HEK293 (cell line): ENCODE measurements at regions not wholly inside any gene's neighbourhood (a gene's known extent, or its start where the extent isn't known, plus 50 kb on each side); places are given as distances from the start of the nearest gene placed in this dataset.

Experiments
- CTCF ChIA-PET: fragments of 350-600 bp; formaldehyde crosslinking; extraction: SDS; loops from one replicate; lab custom pipeline; 2021; ENCODE audit warnings: antibody characterized with exemption; lab: Yijun Ruan, JAX
- POLR2A ChIA-PET: fragments of 300-600 bp; formaldehyde crosslinking; extraction: SDS; loops from one replicate; lab custom pipeline; 2020; ENCODE audit warnings: antibody characterized with exemption, inconsistent platforms; lab: Yijun Ruan, JAX
- H3K27ac ChIP-seq: fragments of 200-500 bp; sonication (Bioruptor generic); 2 replicates; pipeline ENCODE4 v1.5.1; 2014; ENCODE audit warnings: low read depth, low read length, control low read depth, inconsistent platforms; ENCODE audit errors: extremely low read depth
- H3K36me3 ChIP-seq, 2 experiments: fragments of 200-500 bp in 1 of 2; sonication (Bioruptor generic) in 1 of 2; 1 replicate in 1 of 2; 2 replicates in 1 of 2; pipeline ENCODE4 v1.5.1; 2014 to 2017; ENCODE audit warnings: inconsistent platforms in 2 of 2, low read length in 2 of 2; ENCODE audit not compliant: control insufficient read depth in 2 of 2, insufficient read depth in 1 of 2
- H3K4me1 ChIP-seq: fragments of 200-500 bp; sonication (Bioruptor generic); 2 replicates; pipeline ENCODE4 v1.5.1; 2014; ENCODE audit warnings: mild to moderate bottlenecking, low read length, inconsistent platforms; ENCODE audit not compliant: control insufficient read depth, insufficient read depth
- H3K4me3 ChIP-seq: 2 replicates; pipeline ENCODE4 v1.5.1; 2011; ENCODE audit warnings: low read depth, mild to moderate bottlenecking, control low read depth, low read length, moderate library complexity
- H3K9me3 ChIP-seq: fragments of 200-500 bp; sonication (Bioruptor generic); 2 replicates; pipeline ENCODE4 v1.5.1; 2014; ENCODE audit warnings: low read depth, low read length, inconsistent platforms; ENCODE audit not compliant: control insufficient read depth, insufficient read depth
- BCL11A ChIP-seq: fragments of 450-650 bp; formaldehyde crosslinking; IDR thresholded peaks from 2 replicates; pipeline ENCODE4 v1.5.1; 2016; ENCODE audit warnings: low read depth, missing biosample characterization, missing genetic modification characterization
- CTCF ChIP-seq: fragments of 450-650 bp; formaldehyde crosslinking; IDR thresholded peaks from 2 replicates; pipeline ENCODE4 v1.5.1; 2016; ENCODE audit warnings: missing biosample characterization, missing genetic modification characterization
- FEZF1 ChIP-seq: fragments of 450-650 bp; formaldehyde crosslinking; IDR thresholded peaks from 2 replicates; pipeline ENCODE4 v1.5.1; 2016; ENCODE audit warnings: missing biosample characterization, missing genetic modification characterization
- GLI4 ChIP-seq: fragments of 450-650 bp; formaldehyde crosslinking; IDR thresholded peaks from 2 replicates; pipeline ENCODE4 v1.5.1; 2016; ENCODE audit warnings: missing biosample characterization, missing genetic modification characterization
- HOXD13 ChIP-seq: sonication (generic); formaldehyde crosslinking; IDR thresholded peaks from 2 replicates; pipeline ENCODE4 v1.8.0; 2022; ENCODE audit warnings: missing genetic modification reagents, borderline replicate concordance
- KLF10 ChIP-seq: fragments of 450-650 bp; IDR thresholded peaks from 2 replicates; pipeline ENCODE4 v1.5.1; 2018; ENCODE audit warnings: missing biosample characterization, mild to moderate bottlenecking, missing genetic modification characterization
- KLF16 ChIP-seq: fragments of 450-650 bp; formaldehyde crosslinking; IDR thresholded peaks from 2 replicates; pipeline ENCODE4 v1.5.1; 2017; ENCODE audit warnings: missing biosample characterization, missing genetic modification characterization
- PATZ1 ChIP-seq: fragments of 450-650 bp; formaldehyde crosslinking; IDR thresholded peaks from 2 replicates; pipeline ENCODE4 v1.5.1; 2016; ENCODE audit warnings: missing biosample characterization, missing genetic modification characterization
- SP7 ChIP-seq: fragments of 450-650 bp; formaldehyde crosslinking; IDR thresholded peaks from 2 replicates; pipeline ENCODE4 v1.5.1; 2016; ENCODE audit warnings: missing biosample characterization, missing genetic modification characterization
- ZBTB1 ChIP-seq: fragments of 450-650 bp; formaldehyde crosslinking; IDR thresholded peaks from 2 replicates; pipeline ENCODE4 v1.5.1; 2016; ENCODE audit warnings: missing biosample characterization, missing genetic modification characterization
- ZBTB10 ChIP-seq: fragments of 450-650 bp; formaldehyde crosslinking; IDR thresholded peaks from 2 replicates; pipeline ENCODE4 v1.5.1; 2016; ENCODE audit warnings: missing biosample characterization, missing genetic modification characterization
- ZBTB17 ChIP-seq: fragments of 450-650 bp; formaldehyde crosslinking; IDR thresholded peaks from 2 replicates; pipeline ENCODE4 v1.5.1; 2016; ENCODE audit warnings: missing biosample characterization, missing genetic modification characterization
- ZNF114 ChIP-seq: fragments of 450-650 bp; formaldehyde crosslinking; IDR thresholded peaks from 2 replicates; pipeline ENCODE4 v1.5.0; 2017; ENCODE audit warnings: missing biosample characterization, missing genetic modification characterization
- ZNF138 ChIP-seq: fragments of 450-650 bp; formaldehyde crosslinking; IDR thresholded peaks from 2 replicates; pipeline ENCODE4 v1.5.1; 2016; ENCODE audit warnings: missing biosample characterization, missing genetic modification characterization, borderline replicate concordance
- ZNF174 ChIP-seq: fragments of 450-650 bp; formaldehyde crosslinking; IDR thresholded peaks from 2 replicates; pipeline ENCODE4 v1.5.0; 2017; ENCODE audit warnings: missing biosample characterization, mild to moderate bottlenecking, missing genetic modification characterization
- ZNF184 ChIP-seq: fragments of 450-650 bp; IDR thresholded peaks from 2 replicates; pipeline ENCODE4 v1.5.1; 2018; ENCODE audit warnings: missing biosample characterization, mild to moderate bottlenecking, missing genetic modification characterization
- ZNF354C ChIP-seq: fragments of 450-650 bp; formaldehyde crosslinking; IDR thresholded peaks from 2 replicates; pipeline ENCODE4 v1.5.1; 2016; ENCODE audit warnings: missing biosample characterization, missing genetic modification characterization, low read depth, borderline replicate concordance
- ZNF404 ChIP-seq: fragments of 450-650 bp; formaldehyde crosslinking; IDR thresholded peaks from 2 replicates; pipeline ENCODE4 v1.5.1; 2017; ENCODE audit warnings: missing biosample characterization, missing genetic modification characterization
- ZNF488 ChIP-seq: fragments of 450-650 bp; formaldehyde crosslinking; IDR thresholded peaks from 2 replicates; pipeline ENCODE4 v1.5.1; 2016; ENCODE audit warnings: missing biosample characterization, missing genetic modification characterization
- ZNF514 ChIP-seq: fragments of 450-650 bp; formaldehyde crosslinking; IDR thresholded peaks from 2 replicates; pipeline ENCODE4 v1.5.1; 2016; ENCODE audit warnings: missing biosample characterization, missing genetic modification characterization
- ZNF561 ChIP-seq: fragments of 450-650 bp; IDR thresholded peaks from 2 replicates; pipeline ENCODE4 v1.5.1; 2018; ENCODE audit warnings: missing biosample characterization, missing genetic modification characterization, borderline replicate concordance
- ZNF621 ChIP-seq: fragments of 450-650 bp; formaldehyde crosslinking; IDR thresholded peaks from 2 replicates; pipeline ENCODE4 v1.5.1; 2017; ENCODE audit warnings: missing biosample characterization, missing genetic modification characterization
- ZNF624 ChIP-seq: fragments of 450-650 bp; formaldehyde crosslinking; IDR thresholded peaks from 2 replicates; pipeline ENCODE4 v1.5.1; 2017; ENCODE audit warnings: missing biosample characterization, missing genetic modification characterization
- ZNF692 ChIP-seq: fragments of 450-650 bp; formaldehyde crosslinking; IDR thresholded peaks from 2 replicates; pipeline ENCODE4 v1.5.1; 2016; ENCODE audit warnings: missing biosample characterization, missing genetic modification characterization
- ZNF701 ChIP-seq: fragments of 450-650 bp; formaldehyde crosslinking; IDR thresholded peaks from 2 replicates; pipeline ENCODE4 v1.5.1; 2016; ENCODE audit warnings: missing biosample characterization, missing genetic modification characterization
- ZNF785 ChIP-seq: fragments of 450-650 bp; formaldehyde crosslinking; IDR thresholded peaks from 2 replicates; pipeline ENCODE4 v1.5.1; 2016; ENCODE audit warnings: missing biosample characterization, missing genetic modification characterization
- ZSCAN16 ChIP-seq: fragments of 450-650 bp; formaldehyde crosslinking; IDR thresholded peaks from 2 replicates; pipeline ENCODE4 v1.5.1; 2016; ENCODE audit warnings: missing biosample characterization, missing genetic modification characterization
- ZXDB ChIP-seq: fragments of 450-650 bp; formaldehyde crosslinking; IDR thresholded peaks from 2 replicates; pipeline ENCODE4 v1.5.1; 2016; ENCODE audit warnings: missing biosample characterization, missing genetic modification characterization

GRCh38 chr13:110044551-110045111 lies 258.2 kb upstream of the IRS2 start:
- TF ChIP-seq KLF16 (tag by site-specific recombination) (no peak), GLI4 (no peak), ZNF174 (no peak), ZNF114 (tag by site-specific recombination) (no peak), ZSCAN16 (tag by site-specific recombination) (no peak), ZNF785 (tag by site-specific recombination) (no peak), CTCF (tag by site-specific recombination) (no peak), ZNF561 (tag by site-specific recombination) (no peak), ZNF624 (tag by site-specific recombination) (no peak), ZNF138 (tag by site-specific recombination) (no peak), ZBTB1 (tag by site-specific recombination) (no peak), HOXD13 (CRISPR knock-in tag) (no peak), BCL11A (tag by site-specific recombination) (no peak), ZBTB10 (tag by site-specific recombination) (no peak), ZNF404 (tag by site-specific recombination) (no peak), KLF10 (tag by site-specific recombination) (no peak), PATZ1 (tag by site-specific recombination) (no peak), ZNF701 (tag by site-specific recombination) (no peak)
- Histone ChIP-seq H3K9me3 (no peaks in the 10 kb centered on the region), H3K4me3 (no peak overlapping the region), H3K27ac (no peak overlapping the region), H3K36me3 (no peaks in the 10 kb centered on the region), H3K4me1 (no peaks in the 10 kb centered on the region)
- ChIA-PET CTCF (interaction anchor here (0.9 kb wide), 1 partner anchor 9 kb away, joined by 3 read pairs; no protein-coding TSS in a partner anchor), POLR2A (no interaction called here)

- POLR2A ChIA-PET: no interaction called here
- CTCF ChIA-PET: interaction anchor here (0.6 kb wide), 1 partner anchor 222 kb away, joined by 3 read pairs; no protein-coding TSS in a partner anchor
- Histone ChIP-seq H3K9me3 (no peaks in the 10 kb centered on the region), H3K4me3 (no peak overlapping the region), H3K27ac (no peak overlapping the region), H3K4me1 (no peaks in the 10 kb centered on the region), H3K36me3 (no peaks in the 10 kb centered on the region)
- TF ChIP-seq ZNF184 (tag by site-specific recombination): no peak
- no peak for TF ChIP-seq ZNF692
- no peak for TF ChIP-seq FEZF1 (tag by site-specific recombination)
- no peak for TF ChIP-seq SP7
- no peak for TF ChIP-seq ZNF488
- TF ChIP-seq ZNF621 (tag by site-specific recombination): no peak
- no peak for TF ChIP-seq ZNF354C (tag by site-specific recombination)
- no peak for TF ChIP-seq ZBTB17 (tag by site-specific recombination)
- no peak for TF ChIP-seq ZNF514
- TF ChIP-seq ZXDB (tag by site-specific recombination): no peak
Measured at GRCh38 chr13:110042253-110042950, 256.0 kb upstream of the IRS2 start.
